HG03196 (cell line): ENCODE measurements at regions not wholly inside any gene's neighbourhood (a gene's known extent, or its start where the extent isn't known, plus 50 kb on each side); places are given as distances from the start of the nearest gene placed in this dataset.

ENCODE experiments used
- ATAC-seq: cut with Tn5 transposase; IDR thresholded peaks from one replicate; pipeline ENCODE4 v1.9.1; 2021; ENCODE audit not compliant: unreplicated experiment

- ATAC-seq: peak; percentile 33
Measured at GRCh38 chr6:26196846-26197635, 109.8 kb downstream of the HFE start.

DNA sequence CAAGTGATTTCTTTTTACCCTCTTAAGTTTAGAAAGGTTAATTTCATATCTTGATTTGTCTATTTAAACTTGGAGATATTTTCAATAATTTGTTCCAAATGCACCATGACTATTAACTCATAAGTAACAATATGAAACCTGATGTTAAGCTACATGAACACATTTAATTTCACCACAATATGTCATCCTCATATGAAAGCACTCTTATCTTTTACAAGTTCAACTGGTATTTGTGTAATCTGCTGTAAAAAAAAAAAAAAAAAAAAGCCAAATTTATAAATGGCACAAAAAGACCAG is 110.4 kb downstream of the HFE start:
- ATAC-seq: no peak

DNA sequence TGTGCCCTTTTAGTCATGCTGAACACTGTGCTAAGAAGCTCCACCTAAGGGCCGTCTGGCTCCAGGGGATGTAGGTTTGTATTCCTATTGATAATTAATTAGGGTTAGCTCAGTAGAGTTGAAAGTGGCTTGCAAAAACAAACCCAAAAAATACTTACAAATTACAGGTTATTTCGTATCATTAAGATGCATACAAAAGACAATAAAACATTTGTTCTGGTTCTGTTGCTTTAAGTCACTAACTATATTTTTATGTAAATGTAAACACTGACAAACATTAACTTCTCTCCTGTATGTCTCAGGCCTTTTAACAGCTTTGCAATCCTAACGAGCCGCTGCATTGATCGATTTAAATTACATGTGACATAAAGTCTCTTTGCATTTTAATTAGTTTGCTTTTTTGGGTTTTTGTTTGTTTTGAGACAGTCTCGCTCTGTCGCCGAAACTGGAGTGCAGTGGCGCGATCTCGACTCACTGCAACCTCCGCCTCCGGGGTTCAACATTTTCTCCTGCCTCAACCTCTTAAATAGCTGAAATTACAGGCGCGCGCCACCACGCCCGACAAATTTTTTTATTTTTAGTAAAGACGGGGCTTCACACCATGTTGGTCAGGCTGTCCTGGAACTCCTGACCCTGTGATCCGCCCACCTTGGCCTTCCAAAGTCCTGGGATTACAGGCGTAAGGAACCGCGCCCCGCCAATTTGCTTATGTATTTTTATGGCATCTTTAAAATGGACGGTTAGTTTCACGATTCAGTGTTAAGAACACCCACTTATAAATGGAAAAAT is 110.9 kb downstream of the HFE start:
- no peak for ATAC-seq

GRCh38 chr6:26198722-26199056 is 111.5 kb downstream of the HFE start:
- no peak for ATAC-seq

DNA sequence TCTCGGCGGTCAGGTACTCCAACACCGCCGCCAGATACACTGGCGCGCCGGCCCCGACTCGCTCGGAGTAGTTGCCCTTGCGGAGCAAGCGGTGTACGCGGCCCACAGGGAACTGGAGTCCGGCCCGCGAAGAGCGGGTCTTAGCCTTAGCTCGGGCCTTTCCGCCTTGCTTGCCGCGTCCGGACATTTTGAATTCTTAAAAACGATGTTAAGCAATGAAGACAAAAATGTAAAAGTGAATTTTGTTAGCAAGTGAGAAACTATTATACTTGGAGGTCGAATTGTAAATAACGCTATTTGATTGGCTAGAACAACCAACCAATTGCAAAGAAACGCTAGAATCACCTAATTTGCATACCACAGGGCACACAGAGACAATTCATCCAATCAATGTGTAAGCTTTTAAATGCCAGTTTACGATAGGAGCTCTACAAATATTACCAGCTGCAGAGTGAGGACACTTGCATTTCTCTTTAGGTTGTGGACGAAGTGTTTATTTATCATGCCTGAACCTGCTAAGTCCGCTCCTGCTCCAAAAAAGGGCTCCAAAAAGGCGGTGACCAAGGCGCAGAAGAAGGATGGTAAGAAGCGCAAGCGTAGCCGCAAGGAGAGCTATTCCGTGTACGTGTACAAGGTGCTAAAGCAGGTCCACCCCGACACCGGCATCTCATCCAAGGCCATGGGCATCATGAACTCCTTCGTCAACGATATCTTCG is 112.0 kb downstream of the HFE start:
- ATAC-seq: peak; percentile 52

- no peak for ATAC-seq
Measured at GRCh38 chr6:26199773-26200764, 112.8 kb downstream of the HFE start.

DNA sequence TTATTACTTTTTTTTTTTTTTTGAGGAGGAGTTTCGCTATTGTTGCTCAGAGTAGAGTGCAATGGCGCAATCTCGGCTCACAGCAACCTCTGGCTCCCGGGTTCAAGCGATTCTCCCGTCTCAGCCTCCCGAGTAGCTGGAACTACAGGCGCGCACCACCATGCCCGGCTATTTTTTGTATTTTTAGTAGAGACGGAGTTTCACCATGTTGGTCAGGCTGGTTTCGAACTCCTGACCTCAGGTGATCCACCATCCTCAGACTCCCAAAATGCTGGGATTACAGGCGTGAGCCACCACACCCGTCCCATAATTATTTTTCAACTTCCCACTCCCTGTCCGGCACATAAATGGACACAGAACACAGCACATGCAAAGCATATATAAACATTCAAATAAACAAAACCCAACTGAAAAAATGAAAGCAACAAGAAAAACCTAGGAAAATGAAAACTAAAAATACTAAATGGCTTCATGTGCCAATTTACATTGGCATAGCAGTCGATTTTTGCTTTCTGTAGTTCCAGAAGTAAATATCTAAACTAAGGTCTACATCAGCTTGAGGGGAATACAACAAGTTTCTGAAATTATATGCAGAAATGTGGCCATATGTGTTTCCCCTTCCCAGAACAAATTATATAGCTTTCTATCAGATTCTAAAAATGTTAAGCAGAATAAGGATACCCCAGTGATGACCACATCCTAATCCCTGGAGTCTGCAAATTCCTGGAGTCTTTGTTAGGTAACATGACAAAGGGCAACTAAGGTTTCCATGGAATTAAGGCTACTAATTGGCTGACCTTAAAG is 113.9 kb downstream of the HFE start:
- ATAC-seq: no peak

DNA sequence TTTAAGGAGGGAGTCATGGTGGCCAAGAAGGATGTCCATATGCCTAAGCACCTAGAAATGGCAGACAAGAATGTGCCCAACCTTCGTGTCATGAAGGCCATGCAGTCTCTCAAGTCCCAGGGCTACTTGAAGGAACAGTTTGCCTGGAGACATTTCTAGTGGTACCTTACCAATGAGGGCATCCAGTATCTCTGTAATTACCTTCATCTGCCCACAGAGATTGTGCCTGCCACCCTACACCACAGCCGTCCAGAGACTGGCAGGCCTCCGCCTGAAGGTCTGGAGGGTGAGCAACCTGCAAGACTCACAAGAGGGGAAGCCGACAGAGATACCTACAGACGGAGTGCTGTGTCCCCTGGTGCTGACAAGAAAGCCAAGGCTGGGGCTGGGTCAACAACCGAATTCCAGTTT is 115.0 kb downstream of the HFE start:
- no peak for ATAC-seq

DNA sequence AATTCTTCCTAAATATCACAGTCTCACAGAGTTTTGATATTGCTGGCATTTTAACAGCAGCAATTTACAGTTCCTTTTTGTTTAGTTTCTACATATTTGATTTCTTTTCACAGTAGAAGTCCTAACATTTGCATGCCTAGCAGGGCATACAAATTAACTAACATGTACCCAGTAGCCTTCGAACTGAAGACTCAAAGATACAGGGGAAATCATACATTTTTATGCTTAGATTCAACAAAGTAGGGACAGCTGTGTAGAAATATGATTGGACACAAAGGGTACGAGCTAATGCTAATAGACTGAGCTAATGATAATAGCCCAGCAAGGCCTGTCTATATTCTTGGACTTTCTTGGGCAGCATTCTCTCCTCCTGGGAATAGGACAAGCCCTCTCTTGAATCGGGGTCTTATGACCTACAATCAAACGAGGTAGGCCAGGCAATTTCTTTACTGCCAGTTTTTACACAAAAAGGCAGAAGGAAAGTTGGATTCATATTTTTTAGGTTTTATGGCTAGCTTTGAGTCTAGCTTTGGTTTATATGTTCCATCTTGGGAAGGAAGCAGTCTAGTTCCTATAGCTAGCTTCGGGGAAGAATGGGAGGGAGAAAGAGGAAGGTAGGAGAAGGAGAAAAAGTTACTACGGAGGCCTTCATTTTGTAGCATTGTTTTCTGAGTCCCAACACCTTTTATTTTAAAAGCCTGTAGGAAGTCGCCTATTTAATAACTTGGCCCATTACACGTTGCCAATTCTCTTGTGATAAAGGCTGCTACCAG is 115.8 kb downstream of the HFE start:
- ATAC-seq: no peak

- ATAC-seq: peak; percentile 51
Measured at GRCh38 chr6:26204332-26205160, 117.3 kb downstream of the HFE start.

- ATAC-seq: peak; percentile 38
Measured at GRCh38 chr6:26205161-26205624, 118.0 kb downstream of the HFE start.

DNA sequence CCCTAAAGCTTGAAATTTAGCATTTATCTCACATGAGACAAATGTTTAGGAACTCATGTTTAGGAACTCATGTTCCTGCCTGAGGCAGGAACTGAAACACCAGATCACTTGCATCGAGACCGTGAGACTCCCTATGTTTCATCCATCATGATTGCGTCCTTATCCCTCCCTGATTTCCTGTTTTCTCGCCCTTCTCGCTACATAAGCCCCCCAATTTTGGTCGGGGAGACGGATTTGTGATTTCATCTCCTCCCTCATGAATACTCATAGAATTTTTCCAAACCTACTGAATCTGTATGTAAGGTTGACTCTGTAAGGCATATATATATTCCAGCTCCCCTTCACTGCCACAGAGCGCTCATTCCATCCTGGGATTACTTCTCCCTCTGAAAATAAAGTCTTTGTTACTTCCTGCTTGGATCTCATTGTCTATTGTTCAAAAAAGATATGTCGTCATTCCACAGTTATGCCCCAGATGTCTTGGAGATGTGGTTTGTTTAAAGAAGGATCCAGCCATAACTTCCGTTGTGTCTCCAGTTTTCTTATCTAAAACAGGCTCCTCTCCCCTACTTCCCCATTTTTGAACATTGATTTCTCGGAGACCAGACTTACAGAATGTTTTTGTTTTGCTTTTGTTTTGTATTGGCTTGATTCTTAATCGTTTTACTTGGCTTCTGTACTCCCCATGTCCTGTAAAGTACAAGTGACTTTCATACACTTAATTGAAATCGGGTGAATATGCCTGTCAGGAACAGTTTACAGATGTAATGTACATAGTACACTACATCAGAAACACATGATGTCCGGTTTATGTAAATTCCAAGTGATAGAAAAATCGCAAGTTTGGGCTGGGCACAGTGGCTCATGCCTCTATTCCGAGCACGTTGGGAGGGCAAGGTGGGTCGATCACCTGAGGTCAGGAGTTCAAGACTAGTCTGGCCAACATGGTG is 118.7 kb downstream of the HFE start:
- ATAC-seq: peak; percentile 10

- no peak for ATAC-seq
Measured at GRCh38 chr6:26206868-26207801, 119.9 kb downstream of the HFE start.

DNA sequence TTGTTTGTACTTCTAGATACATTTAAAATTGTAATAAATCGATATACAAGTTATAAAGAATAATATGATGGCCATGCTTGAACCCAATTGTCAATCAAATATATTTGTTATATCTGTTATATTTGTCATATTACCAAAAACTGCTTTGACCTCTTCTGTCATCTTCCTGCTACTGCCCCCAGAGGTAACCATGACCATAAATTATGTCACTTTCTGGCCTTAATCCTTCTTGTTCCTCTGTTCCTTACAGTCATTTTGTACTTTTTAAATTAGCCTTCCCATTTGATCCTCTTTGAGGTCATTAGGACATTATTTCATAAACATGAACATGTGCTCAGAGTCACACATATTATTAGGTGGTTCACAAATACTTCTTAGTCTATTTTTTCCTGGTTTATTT is 124.7 kb downstream of the HFE start:
- no peak for ATAC-seq

DNA sequence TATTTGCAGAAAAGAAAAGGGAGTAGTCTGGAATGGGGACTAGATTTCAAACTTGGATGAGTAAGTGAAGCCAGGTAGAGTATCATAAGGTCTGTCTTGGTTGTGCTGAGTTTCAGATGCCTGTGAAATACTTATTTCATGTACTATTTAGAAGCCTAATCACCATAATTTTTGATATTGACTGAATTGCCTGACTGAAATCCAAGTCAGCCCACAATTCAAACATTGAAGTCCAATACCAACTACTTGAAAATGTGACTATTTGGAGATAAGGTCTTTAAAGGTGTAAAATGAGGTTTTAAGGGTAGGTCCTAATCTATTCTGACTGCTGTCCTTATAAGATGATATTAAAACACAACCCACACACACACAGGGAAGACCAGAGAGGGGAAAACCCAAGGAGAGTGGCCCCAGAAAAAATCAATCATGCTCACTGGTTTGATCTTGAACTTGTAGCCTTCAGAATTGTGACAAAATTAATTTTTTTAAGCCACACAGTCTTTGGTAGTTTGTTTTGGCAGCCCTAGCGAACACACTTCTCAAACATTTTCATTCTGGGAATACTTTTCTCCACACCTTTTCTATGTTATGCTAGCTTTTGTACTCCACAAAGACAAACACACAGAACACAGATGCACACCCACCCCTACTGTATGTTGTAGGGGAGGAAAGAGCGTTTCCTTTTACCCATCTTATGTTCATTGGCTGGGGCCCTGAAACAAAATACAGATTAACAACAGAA is 126.3 kb downstream of the HFE start:
- no peak for ATAC-seq
